ENCODE measurements at regions not wholly inside any gene's neighbourhood (a gene's known extent, or its start where the extent isn't known, plus 50 kb on each side); places are given as distances from the start of the nearest gene placed in this dataset.

DNA sequence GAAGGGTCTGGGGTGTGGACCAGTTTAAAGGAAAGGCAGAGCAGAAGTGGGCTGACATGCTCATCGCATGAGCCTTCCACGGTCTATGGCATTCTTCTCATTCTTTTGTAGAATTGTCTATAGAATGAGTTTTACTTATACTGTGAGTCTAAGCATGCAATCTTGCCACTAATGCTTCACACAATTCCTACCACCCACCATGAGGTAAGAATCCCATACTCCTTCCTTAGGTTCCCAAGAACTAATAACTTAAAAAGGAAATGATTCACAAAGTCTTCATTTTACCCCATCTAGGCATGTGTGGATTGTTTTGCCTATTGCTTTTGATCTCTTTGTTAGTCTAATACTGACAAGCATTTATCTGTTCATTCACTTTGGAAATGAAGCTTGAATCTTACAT, 195.2 kb downstream of the LY86 start:
- DNase-seq = peak; percentile 79

DNA sequence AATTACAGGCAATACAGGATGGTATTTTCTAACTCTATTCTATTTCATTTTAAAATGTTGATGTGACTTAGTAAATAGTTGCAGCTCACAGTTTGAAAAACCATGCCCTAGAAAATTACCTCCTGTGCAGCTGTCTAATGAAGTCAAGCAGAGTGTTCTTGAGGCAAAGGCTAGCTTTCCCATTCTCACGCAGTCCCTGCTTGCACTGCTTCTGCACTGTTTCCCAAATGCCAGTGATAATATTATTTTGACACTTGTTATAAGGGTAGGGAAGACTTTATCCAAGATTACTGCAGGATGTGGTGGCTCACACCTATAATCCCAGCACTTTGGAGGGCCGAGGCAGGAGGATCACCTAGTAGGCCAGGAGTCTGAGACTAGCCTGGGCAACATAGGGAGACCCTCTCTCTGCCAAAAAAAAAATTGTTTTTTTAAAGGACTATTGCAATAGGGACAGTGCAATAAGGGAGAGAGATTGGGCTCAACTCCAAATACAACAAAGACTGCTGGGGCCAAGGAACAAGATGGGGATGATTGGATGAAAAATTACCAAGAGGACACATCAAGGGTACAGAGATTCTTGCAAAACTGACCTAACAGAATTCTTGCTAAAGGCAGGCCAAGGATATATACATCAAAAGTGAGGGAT, 196.1 kb downstream of the LY86 start:
- no peak for DNase-seq

DNA sequence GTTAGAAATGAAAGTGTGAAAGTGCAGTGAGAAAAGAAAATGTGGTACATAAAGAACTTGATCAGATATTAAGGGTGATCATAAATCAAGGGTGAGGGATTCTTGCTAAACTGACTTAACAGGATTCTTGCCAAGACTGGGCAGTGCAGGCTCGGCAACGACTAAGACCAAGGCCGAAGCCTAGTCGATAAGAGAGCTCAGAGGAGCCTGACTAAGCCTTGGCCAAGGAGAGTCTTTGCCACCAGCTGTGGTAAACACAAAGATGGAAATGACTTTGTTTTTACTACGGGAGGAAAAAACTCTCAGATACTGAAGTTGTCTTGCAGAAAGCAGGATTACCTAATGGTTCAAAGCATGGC, 196.6 kb downstream of the LY86 start:
- DNase-seq = no peak

DNA sequence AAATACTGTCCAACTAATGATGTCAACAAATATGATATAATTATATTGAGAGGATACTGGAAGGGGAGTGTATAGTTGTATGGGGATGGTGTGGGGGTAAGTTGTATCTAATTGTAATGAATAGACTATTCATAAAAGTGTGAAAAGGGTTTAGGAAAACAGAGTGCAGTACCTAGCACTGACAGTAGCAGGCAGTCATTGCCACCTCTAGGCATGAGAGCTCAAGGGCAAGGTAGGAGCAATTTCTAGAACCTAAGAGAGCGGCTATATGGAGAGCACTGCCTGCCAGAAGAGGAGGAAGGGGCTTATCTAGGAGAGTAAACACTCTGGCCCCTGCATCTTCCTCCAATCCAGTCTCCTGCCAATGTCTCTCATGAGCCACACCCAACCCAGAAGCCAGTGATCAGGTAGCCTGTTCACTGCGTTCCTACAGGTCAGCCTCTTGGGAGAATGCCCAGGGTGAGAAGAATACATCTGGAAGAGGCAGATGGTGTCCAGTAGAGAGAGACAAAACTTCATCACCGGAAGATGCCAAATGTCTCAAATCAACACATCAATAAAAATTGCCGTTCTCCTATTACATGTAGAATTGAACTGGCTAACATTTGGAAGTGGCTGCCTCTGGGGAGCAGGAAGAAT, 200.0 kb downstream of the LY86 start:
- DNase-seq = no peak

DNA sequence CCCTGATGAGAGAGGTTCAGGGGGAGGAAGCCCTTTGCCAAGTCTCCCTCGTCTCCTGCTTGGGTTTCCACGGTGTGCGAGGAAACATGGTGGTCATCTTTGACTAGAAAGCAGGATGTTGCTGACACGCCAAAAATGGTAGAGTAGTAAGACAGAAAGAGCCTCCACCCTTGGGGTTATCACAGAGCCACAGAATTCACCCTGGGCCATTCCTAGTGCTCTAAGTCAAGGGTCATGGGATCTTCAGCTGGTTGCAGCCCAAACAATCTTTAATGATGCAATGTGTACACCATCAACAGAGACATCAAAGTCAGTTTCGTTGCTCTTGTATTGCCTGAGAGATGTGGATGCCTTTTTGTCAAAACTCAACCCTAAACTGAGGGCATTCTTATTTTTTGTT, 201.9 kb downstream of the LY86 start:
- DNase-seq = no peak

DNA sequence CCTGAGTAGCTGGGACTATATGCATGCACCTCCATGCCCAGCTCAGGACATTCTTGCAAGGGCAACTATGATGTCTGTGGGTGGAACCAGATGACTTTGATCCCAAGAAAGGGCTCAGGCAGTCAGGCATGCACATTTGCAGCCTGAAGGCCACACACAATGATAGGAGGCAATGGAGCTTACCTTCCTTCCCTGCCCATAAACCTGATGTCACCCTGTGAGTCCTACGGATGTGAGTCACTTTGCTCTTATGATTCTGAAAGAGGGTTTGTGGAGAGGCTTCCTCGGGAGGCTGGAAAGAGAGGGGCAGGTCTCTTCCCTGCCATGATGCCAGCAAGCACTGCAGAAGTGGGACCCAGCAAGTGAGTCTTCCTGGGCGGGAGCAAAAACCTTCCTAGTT, 202.4 kb downstream of the LY86 start:
- no peak for DNase-seq

DNA sequence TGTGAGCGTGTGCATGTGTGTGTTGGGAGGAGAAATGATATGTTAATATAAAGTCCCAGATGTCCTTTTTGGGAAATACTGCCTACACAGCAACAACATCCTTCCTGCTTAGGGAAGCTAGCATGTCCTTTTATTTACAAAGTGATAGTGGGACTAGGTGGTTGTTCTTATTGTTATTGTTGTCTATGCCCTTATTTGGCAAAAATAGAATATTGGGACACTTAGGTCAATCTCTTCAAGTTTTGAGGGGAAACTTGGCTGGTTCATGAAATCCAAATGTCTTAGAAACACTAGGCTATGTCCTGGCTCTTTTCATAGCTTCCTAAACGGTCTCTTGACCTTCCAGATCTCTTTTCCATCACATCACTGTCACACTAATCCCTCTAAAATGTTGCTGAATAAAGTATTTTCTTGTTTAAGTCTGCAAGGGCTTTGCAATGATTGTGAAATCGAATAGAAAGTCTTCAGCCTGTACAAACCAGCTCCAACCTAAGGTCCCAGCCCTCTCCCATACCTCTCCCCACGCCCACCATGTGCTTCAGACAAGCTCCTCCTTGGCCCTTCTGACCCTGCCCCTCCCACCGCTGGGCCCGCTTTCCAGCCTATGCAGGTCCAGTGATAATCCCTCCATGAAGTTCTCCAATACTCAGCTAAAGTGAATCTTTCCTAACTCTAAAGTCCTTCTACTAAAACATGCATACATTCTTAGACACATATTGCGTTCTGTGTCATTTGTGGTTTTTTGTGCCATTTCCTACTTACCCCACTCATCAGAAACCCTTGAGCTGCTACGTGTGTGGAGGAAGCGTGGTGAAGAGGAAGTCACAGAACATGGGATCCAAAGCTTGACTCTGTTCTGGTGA, 205.1 kb downstream of the LY86 start:
- no peak for DNase-seq

DNA sequence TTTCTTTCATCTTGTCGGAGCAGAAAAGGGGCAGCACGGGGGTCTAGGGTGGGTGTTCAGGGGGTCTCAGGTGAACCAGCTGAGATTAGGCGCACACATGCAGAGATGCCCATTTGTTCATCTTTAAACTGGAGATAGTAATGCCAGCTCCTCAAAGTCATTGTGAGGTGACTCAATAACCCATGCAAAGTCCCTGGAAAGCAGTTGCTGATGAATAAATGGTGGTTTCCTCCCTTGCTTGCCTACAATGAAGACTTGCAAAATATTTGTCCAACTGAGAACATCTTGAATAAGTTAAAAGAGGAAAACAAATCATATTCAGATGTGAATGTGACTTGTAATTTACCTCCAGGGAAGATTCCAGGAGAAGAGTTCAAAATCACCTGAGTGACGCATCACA, 206.9 kb downstream of the LY86 start:
- DNase-seq = no peak

DNA sequence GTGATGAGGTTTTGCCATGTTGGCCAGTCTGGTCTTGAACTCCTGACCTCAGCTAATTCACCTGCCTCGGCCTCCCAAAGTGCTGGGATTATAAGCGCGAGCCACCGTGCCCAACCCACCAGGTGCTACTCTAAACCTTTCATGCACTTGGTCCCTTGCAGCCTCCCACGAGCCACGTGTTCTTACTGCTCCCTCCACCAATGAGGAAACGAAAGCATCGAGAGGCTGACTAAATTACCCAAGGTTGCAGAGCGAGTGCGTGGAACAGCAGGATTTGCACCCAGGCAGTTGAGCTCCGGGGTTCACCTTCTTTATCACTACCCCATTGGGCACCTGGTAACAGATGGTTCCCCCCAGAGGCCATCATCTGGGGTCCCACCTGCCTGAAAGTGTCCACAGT, 208.3 kb downstream of the LY86 start:
- DNase-seq = no peak

DNA sequence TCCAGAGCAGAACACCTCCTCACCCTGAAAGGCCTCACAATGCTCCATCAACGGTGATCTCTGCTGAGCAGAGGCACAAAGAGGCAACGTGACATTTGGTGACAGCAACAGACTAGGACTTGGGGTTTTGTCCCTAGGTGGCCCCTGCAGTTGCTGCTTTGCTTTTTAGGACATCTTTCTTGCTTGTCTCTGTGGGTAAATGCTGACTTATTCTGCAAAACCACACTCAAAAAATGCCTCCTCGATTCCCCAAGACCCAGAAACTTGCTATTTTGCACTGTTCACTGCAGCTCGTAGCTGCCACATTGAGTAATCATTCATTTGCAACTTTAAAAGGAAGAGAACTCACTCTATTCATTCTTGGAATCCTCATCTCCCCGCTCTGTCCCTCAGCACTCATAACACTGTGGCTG, 209.9 kb downstream of the LY86 start:
- no peak for DNase-seq

DNA sequence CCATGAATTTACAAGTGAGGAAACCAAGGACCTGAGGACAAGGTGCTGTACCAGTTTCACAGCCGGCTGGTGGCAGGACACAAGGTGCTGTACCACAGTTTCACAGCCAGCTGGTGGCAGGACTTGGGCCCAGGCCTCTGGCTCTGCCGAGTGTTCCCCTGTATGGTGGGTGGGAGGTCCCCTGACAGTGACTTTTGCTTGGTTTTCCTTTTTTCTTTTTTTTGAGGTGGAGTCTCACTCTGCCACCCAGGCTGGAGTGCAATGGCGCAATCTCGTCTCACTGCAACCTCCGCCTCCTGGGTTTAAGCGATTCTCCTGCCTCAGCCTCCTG, 212.4 kb downstream of the LY86 start:
- DNase-seq = no peak

DNA sequence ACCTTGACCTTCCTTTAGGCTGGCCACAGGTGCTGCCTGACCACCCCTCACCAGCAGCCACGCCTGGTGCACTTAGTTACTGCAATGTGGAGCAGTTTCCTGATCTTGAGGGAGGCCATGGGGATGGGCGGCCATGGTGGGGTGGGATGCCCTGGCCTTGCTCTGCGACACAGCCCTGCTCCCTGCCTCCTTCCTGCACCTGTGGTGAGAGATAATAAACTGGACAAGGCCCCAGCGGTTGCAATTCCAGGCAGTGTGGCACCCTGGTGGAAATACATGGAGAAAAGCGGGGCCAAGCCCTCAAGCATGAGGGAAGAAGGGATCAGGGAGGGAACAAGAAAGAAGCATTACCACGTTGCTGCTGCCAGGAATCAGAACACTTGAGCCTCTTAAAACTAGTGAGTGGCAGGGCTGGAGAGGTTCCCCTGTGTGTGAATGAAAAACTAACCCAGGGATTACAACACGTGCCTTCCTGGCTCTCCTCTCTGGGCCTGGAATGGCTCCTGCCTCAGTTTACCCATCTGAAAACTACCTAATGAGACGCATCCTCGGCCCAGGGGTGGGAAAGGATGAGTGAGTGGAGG, 213.2 kb downstream of the LY86 start:
- DNase-seq = no peak

DNA sequence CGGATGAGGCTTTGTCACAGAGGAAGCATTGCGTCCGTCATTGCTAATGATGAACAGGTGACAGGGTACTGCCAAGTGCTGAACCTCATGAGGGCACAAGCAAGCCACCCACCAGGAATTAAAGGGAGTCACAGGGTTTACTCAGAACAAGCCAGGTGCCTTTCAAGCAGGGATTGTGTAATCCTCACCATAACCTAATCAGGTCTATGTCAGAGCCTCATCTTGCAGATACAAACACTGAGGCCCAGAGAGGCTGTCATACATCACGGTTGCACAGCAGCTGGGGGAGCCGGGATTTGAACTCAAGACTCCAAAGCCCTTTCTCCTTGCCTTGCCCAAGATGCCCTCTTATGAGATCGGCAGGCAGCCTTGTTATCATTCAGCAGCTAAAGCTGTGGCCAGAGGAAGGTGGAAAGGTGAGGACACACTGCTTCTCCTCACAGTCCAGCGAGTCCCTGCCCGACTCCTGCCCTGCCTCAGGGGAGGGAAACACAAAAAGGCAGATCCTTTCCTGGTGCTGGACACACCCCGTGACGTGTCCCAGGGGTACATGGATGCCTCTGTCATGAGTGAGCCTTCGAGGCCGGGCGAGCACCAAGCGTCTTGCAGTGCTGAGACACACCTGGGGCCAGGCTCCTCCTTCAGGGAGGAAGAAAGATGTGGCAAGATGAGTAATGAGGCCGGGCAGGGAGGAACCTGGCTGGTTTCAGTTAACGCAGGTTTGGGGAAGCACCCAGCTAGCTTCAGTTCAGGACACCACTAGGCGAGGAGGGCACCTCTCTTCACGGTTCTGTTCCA, 214.9 kb downstream of the LY86 start:
- DNase-seq = no peak

DNA sequence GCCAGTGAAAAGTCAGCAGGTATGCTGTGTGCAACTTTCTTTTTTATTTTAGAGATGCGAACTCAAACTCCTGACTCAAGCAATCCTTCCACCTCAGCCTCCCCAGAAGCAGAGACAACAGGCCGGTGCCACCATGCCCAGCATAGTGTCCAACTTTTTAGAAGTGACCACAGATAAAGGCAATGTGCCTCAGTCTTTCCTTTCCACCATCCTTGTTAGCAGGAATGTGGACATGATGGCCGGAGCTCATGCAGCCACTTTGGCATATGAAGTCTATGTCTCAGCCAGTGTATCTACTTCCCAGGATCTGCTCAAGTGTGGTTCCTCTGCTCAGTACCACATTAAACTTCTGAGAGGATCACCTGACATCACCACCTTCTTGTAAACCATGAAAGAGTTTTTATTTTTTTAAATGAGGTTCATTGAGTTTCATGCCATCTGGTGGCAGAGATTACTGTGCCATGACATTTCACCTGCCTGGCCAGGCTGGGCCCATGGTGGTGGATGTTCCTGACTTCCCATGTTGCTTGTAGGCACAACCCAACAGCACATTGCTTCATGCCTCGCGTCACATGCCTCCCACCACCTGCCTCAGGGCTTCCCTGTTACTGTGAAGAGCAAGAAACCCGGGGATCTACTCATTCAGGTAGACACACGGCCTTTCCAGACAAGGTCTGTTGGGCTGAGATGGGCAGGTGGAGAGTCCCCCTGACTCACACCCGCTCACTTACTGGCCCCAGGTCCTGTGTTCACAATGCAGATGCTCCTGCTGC, 216.5 kb downstream of the LY86 start:
- no peak for DNase-seq

DNA sequence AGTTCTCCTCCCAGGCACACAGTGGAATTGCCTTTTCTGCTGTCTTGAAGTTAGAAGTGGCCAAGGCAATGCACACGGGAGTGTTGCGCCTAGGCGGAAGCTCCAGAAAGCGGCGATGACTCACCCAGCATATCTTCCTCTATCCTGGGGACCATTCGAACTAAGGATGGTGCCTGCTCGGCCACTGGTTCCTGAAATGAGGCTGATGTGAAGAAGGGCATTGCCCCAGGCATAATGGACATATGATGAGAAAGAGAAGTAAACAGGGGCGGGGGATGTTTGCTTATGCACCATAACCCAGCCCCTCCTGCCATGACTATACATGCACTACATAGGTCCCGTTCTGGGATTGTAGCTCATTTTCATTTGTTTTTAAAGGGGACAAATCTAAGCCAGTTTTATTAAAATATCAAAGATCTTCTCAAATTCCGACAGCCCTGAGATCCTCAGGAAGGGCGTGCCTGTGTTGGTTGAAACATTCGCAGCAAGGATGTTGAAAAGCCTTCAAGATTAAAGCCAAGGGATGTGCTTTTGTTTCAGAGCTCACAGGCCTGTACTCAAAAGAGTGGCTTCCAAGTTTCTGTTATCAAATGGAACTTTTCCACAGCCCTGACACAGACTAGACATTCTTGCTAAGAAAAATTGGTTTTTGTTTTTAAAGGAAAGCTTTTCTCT, 218.5 kb downstream of the LY86 start:
- no peak for DNase-seq

DNA sequence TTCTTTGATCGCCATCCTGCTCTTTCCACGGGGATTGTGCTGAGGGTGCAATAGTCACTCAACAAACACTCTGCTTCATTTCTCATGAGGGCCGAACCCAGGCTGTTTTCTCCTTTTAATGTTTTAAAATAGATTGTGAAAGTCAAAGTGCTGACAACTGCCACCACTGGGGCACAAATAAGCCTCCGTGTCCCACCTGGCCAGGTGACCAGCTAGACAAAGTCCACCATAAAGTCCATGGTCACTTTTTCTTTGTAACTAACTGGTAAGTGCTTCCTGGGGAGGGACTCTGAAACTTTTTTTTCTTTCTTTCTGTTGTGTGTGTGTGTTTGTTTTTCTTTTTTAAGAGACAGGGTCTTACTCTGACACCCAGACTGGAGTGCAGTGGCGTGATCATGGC, 219.8 kb downstream of the LY86 start:
- DNase-seq = no peak

DNA sequence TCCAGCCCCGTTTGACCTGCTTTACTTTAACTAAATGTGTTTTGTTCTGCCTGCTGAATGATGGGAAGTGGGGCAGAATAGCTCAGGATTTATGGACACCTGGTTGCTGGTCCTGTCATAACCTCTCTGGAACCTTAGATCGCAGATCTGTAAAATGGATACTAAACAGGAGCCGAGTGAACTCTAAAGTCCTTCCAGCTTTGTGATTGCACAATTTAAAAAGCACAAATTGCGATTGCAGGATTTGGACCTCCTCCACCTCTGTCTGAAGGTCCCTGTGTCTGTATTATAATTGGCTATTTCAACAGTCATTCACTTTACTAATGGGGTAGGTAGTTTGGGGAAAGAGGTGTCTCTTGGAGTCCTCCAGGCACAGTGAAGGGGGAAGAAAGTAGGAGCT, 220.4 kb downstream of the LY86 start:
- no peak for DNase-seq

DNA sequence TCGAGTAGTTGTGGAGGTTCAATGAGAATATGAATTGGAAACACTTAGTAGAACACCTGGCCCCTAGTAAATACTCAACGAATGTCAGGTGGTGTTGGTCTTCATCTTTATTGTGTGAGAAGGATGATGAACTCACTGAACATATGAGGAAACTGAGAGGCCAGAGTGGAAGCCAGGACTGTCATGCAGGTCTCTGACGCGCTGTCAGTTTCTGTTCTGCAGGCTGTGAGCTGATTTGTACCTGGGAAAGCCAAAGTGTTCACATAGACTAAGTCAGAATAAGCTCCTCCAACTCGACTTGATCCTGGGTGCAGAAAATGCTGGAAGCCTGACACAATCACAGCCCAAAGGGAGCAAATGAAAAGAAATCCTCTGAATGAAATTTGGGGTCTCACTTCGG, 222.2 kb downstream of the LY86 start:
- no peak for DNase-seq

DNA sequence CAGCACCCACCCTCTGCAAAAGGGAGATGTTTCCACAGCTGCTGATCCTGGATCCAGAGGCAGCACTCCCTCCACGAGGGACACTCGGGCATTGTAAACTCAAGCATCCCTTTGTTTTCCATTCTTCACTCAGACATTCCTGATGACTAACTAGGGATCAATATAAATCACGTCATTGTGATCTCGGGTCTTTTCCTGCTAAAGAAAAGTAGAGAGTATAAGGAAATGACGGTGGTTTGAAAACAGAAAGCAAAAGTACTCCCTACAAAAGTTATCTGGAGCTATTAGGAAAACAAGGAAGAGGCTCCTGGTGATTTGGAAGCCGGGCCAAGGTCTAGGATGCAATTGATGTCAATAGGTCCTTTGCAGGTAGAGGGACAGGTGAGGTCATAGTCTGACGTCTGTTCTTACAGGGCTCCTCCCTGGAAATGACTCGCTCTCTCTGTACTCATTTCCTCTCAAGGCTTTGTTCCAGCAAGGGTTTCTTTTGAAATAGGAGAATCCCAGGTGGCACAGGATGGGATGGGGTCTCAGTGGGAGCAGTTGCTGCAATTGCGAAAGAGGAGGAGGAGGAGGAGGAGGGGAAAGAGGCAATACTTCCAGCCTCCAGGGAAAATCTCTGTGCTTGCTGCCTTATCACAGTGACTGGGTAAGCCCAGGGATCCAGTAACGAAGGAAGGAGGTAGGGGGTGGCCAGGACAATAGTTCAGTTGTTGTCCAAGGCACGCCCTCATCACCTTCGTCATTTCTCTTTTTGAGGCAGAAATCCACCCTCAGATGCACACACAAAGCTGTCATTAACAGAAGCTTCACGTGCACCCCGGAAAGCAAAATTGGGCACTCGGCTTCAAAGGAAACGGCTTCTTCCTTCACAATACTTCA, 222.8 kb downstream of the LY86 start:
- DNase-seq = peak; percentile 72

DNA sequence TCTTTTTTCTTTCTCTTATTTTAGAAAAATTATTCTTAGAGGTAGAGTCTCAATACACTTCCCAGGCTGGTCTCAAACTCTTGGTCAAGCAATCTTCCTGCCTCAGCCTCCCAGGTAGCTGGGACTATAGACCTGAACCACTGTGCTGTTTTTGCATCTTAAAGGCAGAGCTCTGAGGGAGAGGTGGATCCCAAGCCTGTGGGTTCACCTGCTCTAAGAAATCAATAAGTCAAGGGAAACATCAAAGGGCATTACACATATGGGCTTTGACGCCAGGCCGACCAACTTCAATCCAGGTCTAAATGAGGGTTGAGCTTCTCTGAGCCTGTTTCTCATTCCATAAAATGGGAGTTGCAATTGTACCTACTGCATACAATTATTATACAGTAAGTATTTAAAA, 223.9 kb downstream of the LY86 start:
- DNase-seq = no peak
